ENCODE measurements at regions not wholly inside any gene's neighbourhood (a gene's known extent, or its start where the extent isn't known, plus 50 kb on each side); places are given as distances from the start of the nearest gene placed in this dataset.

DNA sequence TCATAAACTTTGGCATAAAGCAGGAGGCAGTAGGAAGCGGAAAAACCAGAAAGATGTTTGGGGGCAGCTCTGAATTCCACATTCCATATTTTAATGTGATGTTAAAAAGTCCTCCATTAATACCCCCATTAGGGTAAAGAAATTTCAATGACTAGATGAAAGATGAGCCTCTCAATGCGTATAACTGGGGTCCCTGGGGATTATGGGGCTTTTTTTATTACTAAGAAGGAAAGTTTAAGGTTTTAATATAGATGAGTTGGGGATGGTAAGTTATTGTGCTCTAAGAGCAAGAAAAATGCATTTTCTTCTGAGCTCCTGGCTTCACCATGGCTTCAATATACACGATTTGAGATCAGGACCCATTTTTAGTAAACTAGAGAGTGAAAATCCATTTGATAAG lies 321.9 kb downstream of the CDK5RAP2 start:
- FAIRE-seq (no peak), DNase-seq (ENCODE audit: insufficient read length, low spot score) (no peak)
- TF ChIP-seq, protein P1, sequence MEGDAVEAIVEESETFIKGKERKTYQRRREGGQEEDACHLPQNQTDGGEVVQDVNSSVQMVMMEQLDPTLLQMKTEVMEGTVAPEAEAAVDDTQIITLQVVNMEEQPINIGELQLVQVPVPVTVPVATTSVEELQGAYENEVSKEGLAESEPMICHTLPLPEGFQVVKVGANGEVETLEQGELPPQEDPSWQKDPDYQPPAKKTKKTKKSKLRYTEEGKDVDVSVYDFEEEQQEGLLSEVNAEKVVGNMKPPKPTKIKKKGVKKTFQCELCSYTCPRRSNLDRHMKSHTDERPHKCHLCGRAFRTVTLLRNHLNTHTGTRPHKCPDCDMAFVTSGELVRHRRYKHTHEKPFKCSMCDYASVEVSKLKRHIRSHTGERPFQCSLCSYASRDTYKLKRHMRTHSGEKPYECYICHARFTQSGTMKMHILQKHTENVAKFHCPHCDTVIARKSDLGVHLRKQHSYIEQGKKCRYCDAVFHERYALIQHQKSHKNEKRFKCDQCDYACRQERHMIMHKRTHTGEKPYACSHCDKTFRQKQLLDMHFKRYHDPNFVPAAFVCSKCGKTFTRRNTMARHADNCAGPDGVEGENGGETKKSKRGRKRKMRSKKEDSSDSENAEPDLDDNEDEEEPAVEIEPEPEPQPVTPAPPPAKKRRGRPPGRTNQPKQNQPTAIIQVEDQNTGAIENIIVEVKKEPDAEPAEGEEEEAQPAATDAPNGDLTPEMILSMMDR (IDR thresholded peaks at IDR 0.05; ENCODE audit: insufficient read depth, missing control alignments) = no peak

DNA sequence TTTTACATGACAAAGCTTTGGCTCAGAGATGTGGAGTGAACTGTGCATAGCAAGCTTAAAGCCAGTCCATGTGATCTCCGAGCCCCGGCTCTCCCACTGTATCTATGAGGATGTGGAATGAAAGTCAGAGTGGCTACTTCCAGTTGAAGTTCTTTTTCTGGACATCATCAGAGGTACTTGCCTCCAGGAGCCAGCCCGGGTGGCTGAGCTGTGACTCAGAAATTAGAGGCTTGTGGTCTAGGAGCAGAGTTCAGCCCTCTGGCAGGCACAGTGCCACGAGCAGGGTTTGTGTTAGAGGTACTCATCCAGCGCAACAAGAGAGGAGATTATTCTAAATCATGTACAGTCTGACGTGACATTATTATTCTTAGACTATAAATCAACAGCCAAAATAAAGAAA lies 322.5 kb downstream of the CDK5RAP2 start:
- TF ChIP-seq, protein P1 (IDR thresholded peaks at IDR 0.05; ENCODE audit: insufficient read depth, missing control alignments) = no peak
- no peak for FAIRE-seq
- no peak for DNase-seq (ENCODE audit: insufficient read length, low spot score)

DNA sequence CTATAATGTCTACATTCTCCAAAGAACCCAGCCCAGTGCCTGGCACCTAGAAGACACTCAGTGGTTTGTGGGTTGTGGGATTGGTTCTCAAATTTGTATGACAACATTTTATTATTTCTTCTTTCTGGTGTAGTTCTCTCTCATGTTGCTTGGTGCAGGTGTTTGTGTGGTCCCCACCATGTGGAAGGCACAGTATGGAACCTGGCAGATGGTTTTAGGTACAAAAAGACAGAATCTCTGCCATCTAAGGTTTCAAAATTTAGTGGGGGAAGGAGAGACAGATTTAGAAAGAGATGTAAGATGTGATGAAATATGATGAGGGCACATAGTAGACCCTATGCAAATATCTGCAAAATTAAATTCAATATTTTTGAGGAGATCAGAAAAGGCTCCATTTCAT lies 323.8 kb downstream of the CDK5RAP2 start:
- TF ChIP-seq, protein P1 (IDR thresholded peaks at IDR 0.05; ENCODE audit: insufficient read depth, missing control alignments) = no peak
- DNase-seq (ENCODE audit: insufficient read length, low spot score) (no peak), FAIRE-seq (no peak)

DNA sequence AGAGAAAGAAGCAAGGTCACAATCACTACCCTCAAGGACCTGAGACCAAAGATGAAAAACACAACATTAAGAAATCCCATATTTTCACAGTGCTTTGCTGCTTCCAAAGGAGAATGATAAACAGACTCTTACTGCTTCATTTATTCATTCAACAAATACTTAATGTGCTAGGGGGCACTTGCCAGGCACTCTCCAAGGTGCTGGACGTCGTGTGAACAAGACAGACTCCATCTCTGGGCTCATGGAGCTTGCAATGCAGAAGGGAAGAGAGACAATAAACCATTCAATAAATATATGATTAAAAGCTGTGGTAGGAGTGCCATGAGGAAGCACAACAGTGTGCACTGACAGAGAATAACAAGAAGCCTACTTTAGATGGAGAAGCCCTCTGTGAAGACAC lies 327.7 kb downstream of the CDK5RAP2 start:
- TF ChIP-seq, protein P1 (IDR thresholded peaks at IDR 0.05; ENCODE audit: insufficient read depth, missing control alignments) = no peak
- FAIRE-seq = no peak
- no peak for DNase-seq (ENCODE audit: insufficient read length, low spot score)

DNA sequence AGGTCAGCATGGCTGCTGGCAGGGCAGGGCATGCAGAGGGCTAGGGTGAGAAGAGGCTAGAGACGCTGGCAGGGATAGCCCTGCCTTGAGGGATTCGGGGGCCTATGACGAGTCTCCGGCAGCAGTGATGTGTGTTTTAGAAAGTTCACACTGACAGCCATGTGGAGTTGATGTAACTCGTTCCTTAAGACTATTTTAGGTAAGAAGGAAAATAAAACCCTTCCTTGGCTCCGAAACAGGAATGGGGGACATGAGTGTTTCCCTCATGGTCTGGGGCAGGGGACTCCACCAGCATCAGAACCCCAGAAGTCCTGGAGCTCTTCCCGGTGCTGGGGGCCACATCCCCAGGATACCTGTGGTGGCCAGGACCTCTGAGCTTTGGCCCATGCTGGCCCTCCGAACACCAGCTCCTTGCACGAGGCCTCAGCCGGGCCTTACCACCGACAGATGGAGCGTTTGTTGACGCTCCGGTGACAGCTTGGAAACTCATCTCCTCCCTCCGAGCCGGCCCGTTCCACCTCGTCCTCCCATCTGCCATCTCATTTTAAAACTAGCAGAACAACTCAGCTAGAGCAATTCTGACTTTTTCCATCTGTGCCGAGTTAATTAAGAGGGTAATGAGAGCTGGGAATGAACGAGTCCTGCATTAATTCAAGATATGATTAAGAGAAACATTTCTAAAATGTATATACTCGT lies 337.7 kb downstream of the CDK5RAP2 start:
- TF ChIP-seq, protein P1 (IDR thresholded peaks at IDR 0.05; ENCODE audit: insufficient read depth, missing control alignments) = no peak
- no peak for DNase-seq (ENCODE audit: insufficient read length, low spot score)
- FAIRE-seq = no peak

DNA sequence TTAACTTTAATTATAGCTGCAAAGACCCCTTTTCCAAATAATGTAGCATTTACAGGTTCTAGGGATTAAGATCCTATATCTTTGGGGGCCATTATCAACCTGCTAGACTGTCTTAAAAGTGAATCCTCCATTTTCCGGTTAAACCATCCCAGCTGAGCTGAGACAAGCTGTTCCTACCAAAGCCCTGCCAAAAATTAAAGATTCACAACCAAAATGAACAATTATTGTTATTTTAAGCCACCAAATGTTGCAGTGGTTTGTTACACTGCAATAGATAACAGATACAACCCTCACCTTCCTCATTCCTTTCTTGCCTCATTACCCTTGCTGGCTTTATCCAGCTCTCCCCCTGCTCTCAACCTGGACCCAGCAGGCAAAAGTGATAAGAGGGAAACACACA lies 343.4 kb downstream of the CDK5RAP2 start:
- no peak for FAIRE-seq
- no peak for DNase-seq (ENCODE audit: insufficient read length, low spot score)
- TF ChIP-seq, protein P1 (IDR thresholded peaks at IDR 0.05; ENCODE audit: insufficient read depth, missing control alignments) = no peak

DNA sequence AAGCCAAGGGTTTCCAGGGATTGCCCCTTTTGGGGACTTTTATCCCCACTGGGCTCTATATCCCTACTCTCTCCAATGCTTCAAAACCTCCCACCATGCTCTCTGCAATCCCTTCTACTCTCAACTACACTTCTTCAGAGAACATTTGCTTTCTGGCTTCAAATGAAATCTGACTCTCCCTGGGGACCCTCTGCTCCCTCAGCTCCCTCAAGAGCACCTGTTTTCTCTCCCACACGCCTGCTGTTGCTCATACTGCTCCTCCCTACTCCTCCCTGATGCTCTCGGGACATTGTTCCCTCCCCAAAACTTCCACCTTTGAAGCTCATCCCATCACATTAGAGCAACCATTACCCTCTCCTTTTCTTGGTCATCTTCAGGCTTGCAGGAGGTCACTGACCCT lies 344.9 kb downstream of the CDK5RAP2 start:
- FAIRE-seq (no peak), DNase-seq (ENCODE audit: insufficient read length, low spot score) (no peak)
- TF ChIP-seq, protein P1 (IDR thresholded peaks at IDR 0.05; ENCODE audit: insufficient read depth, missing control alignments) = no peak

Data from D721Med (cell line).